OCI-LY3 (cell line): ENCODE measurements at regions not wholly inside any gene's neighbourhood (a gene's known extent, or its start where the extent isn't known, plus 50 kb on each side); places are given as distances from the start of the nearest gene placed in this dataset.

Experiments used
- H2AFZ ChIP-seq: fragments of 200-600, 300-600 bp; shearing (Covaris generic); 2 replicates; pipeline ENCODE4 v1.6.0; 2014; ENCODE audit warnings: antibody characterized with exemption, low read depth, low read length
- H3K27ac ChIP-seq: fragments of 200-600, 300-600 bp; sonication (generic); 2 replicates; pipeline ENCODE4 v1.5.1; 2014; ENCODE audit warnings: mild to moderate bottlenecking, low read length, moderate library complexity, mixed read lengths
- H3K27me3 ChIP-seq: fragments of 200-600, 300-600 bp; sonication (generic); 2 replicates; pipeline ENCODE4 v1.6.1; 2014; ENCODE audit warnings: low read depth, low read length, mixed read lengths
- H3K36me3 ChIP-seq: fragments of 200-600, 300-600 bp; sonication (generic); replicated peaks from 2 replicates; pipeline ENCODE3; 2014; ENCODE audit warnings: low read depth, low read length, mixed read lengths
- H3K4me1 ChIP-seq: fragments of 300-600, 200-600 bp; sonication (generic); 2 replicates; pipeline ENCODE4 v1.6.1; 2014; ENCODE audit warnings: low read length, mixed read lengths
- H3K4me2 ChIP-seq: fragments of 200-600, 300-600 bp; sonication (generic); 2 replicates; pipeline ENCODE4 v1.6.1; 2014; ENCODE audit warnings: low read length, mixed read lengths
- H3K4me3 ChIP-seq: fragments of 300-600, 200-600 bp; sonication (generic); 2 replicates; pipeline ENCODE4 v1.5.1; 2014; ENCODE audit warnings: antibody characterized with exemption, mild to moderate bottlenecking, low read length, moderate library complexity
- H3K79me2 ChIP-seq: fragments of 300-600, 200-600 bp; shearing (Covaris generic); 2 replicates; pipeline ENCODE4 v1.6.1; 2014; ENCODE audit warnings: mild to moderate bottlenecking, low read length, mixed read lengths
- H3K9ac ChIP-seq: fragments of 300-600, 200-600 bp; shearing (Covaris generic); 2 replicates; pipeline ENCODE4 v1.6.0; 2014; ENCODE audit warnings: mild to moderate bottlenecking, low read length, moderate library complexity
- H3K9me3 ChIP-seq: fragments of 200-600, 300-600 bp; shearing (Covaris generic); 2 replicates; pipeline ENCODE4 v1.6.1; 2014; ENCODE audit warnings: low read length, mixed read lengths; ENCODE audit not compliant: insufficient read depth
- H4K20me1 ChIP-seq: fragments of 200-600, 300-600 bp; sonication (generic); 2 replicates; pipeline ENCODE4 v1.6.1; 2016; ENCODE audit warnings: low read length, mixed read lengths; ENCODE audit not compliant: insufficient read depth
- CTCF ChIP-seq: fragments of 200-600, 300-600 bp; sonication (generic); IDR thresholded peaks from 2 replicates; pipeline ENCODE4 v1.5.1; 2014; ENCODE audit warnings: antibody characterized with exemption, low read length, low read depth
- EZH2phosphoT487 ChIP-seq: fragments of 200-600 bp; shearing (Covaris generic); IDR thresholded peaks from 2 replicates; pipeline ENCODE4 v1.6.1; 2018; ENCODE audit warnings: antibody characterized with exemption, mixed run types, low read depth

- H4K20me1 ChIP-seq: no peaks in the 10 kb centered on the region
- no peak for TF ChIP-seq CTCF
- TF ChIP-seq EZH2phosphoT487: no peak
- H3K4me1 ChIP-seq: no peaks in the 10 kb centered on the region
- H3K27ac ChIP-seq: no peak overlapping the region
- no peaks in the 10 kb centered on the region for H3K9me3 ChIP-seq
- H3K4me2 ChIP-seq: no peak overlapping the region
- no peak overlapping the region for H3K4me3 ChIP-seq
- no peaks in the 10 kb centered on the region for H3K27me3 ChIP-seq
- no peaks in the 10 kb centered on the region for H3K79me2 ChIP-seq
- no peak overlapping the region for H2AFZ ChIP-seq
- no peaks in the 10 kb centered on the region for H3K36me3 ChIP-seq
- H3K9ac ChIP-seq: no peak overlapping the region
Measured at GRCh38 chrX:125387945-125388344, 68.3 kb downstream of the TEX13C start.

- Histone ChIP-seq H3K27me3 (no peaks in the 10 kb centered on the region), H3K4me3 (no peak overlapping the region), H2AFZ (no peak overlapping the region), H3K4me1 (no peaks in the 10 kb centered on the region), H3K36me3 (no peaks in the 10 kb centered on the region), H3K4me2 (no peak overlapping the region), H3K79me2 (no peaks in the 10 kb centered on the region), H3K9ac (no peak overlapping the region), H3K27ac (no peak overlapping the region), H4K20me1 (no peaks in the 10 kb centered on the region), H3K9me3 (no peaks in the 10 kb centered on the region)
- TF ChIP-seq CTCF (no peak), EZH2phosphoT487 (no peak)
Measured at GRCh38 chrX:125394449-125394848, 74.8 kb downstream of the TEX13C start.

- Histone ChIP-seq H3K4me1 (no peaks in the 10 kb centered on the region), H2AFZ (no peak overlapping the region), H3K9ac (no peak overlapping the region), H3K36me3 (no peaks in the 10 kb centered on the region), H3K4me3 (no peak overlapping the region), H3K4me2 (no peak overlapping the region), H3K27me3 (no peaks in the 10 kb centered on the region), H3K9me3 (no peaks in the 10 kb centered on the region), H4K20me1 (no peaks in the 10 kb centered on the region), H3K27ac (no peak overlapping the region), H3K79me2 (no peaks in the 10 kb centered on the region)
- TF ChIP-seq CTCF (no peak), EZH2phosphoT487 (no peak)
Measured at GRCh38 chrX:125395626-125396025, 76.0 kb downstream of the TEX13C start.

- H3K4me2 ChIP-seq: no peak overlapping the region
- no peak overlapping the region for H2AFZ ChIP-seq
- no peaks in the 10 kb centered on the region for H3K27me3 ChIP-seq
- no peaks in the 10 kb centered on the region for H4K20me1 ChIP-seq
- H3K36me3 ChIP-seq: no peaks in the 10 kb centered on the region
- H3K4me3 ChIP-seq: no peak overlapping the region
- no peak overlapping the region for H3K9ac ChIP-seq
- H3K4me1 ChIP-seq: no peaks in the 10 kb centered on the region
- no peaks in the 10 kb centered on the region for H3K79me2 ChIP-seq
- H3K9me3 ChIP-seq: no peaks in the 10 kb centered on the region
- TF ChIP-seq EZH2phosphoT487: no peak
- no peak for TF ChIP-seq CTCF
- no peak overlapping the region for H3K27ac ChIP-seq
Measured at GRCh38 chrX:125398959-125399440, 79.3 kb downstream of the TEX13C start.
